Type B pancreatic cell (in vitro differentiated cells): ENCODE measurements at regions not wholly inside any gene's neighbourhood (a gene's known extent, or its start where the extent isn't known, plus 50 kb on each side); places are given as distances from the start of the nearest gene placed in this dataset.
"Not testable (repeated sequence)": the region's sequence is repeated elsewhere in the genome, so short reads cannot be mapped to it uniquely, and the experiment has no call there.

Experiments
- DNase-seq: peaks from one replicate; pipeline ENCODE4 v3.0.0; 2021; ENCODE audit warnings: mixed read lengths; ENCODE audit not compliant: unreplicated experiment; ENCODE audit errors: extremely low spot score
- H3K27ac Mint-ChIP-seq: 2 replicates; pipeline ENCODE4 v1.8.0; 2021; ENCODE audit warnings: mild to moderate bottlenecking, mixed read lengths
- H3K27me3 Mint-ChIP-seq: 2 replicates; pipeline ENCODE4 v1.8.0; 2021; ENCODE audit warnings: mixed read lengths
- H3K36me3 Mint-ChIP-seq: 2 replicates; pipeline ENCODE4 v1.8.0; 2021; ENCODE audit warnings: mixed read lengths
- H3K4me1 Mint-ChIP-seq: one replicate; pipeline ENCODE4 v1.8.0; 2021; ENCODE audit warnings: mixed read lengths; ENCODE audit not compliant: unreplicated experiment
- H3K4me3 Mint-ChIP-seq: 2 replicates; pipeline ENCODE4 v1.8.0; 2021; ENCODE audit warnings: mild to moderate bottlenecking, mixed read lengths
- H3K9me3 Mint-ChIP-seq: 2 replicates; pipeline ENCODE4 v1.8.0; 2021; ENCODE audit warnings: mixed read lengths
- TF ChIP-seq, protein P1 (sequence below): fragments of 200-600 bp; sonication (generic); conservative IDR thresholded peaks from 2 replicates; pipeline ENCODE4 v1.5.0; 2021; ENCODE audit warnings: antibody characterized with exemption, mild to moderate bottlenecking

DNA sequence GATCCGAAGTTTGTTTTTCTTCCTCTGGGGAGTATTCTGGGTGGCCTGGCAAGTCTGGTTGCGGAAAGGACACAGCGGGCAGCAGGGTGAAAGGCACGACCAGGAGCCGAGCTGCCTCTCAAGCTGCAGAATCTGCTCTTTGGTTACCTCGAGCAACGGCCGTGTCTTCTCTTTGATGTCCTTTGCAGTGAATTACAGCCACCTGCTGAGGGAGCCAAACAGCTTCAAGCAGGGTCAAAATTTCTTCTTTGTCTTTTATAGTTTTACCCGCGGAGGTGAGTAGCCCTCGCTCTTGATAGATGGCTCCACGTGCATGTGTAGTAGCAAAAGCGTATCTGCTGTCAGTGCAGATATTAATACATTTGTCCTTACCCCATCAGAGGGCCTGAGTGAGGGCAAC lies 177.3 kb upstream of the MBL2 start:
- H3K9me3 Mint-ChIP-seq = no peaks in the 10 kb centered on the region
- peak overlapping the region; percentile 53 for H3K4me3 Mint-ChIP-seq
- H3K36me3 Mint-ChIP-seq = peaks cover 8% of the 10 kb centered on the region
- H3K27ac Mint-ChIP-seq = no peak overlapping the region
- H3K4me1 Mint-ChIP-seq = peaks cover 9% of the 10 kb centered on the region
- no peaks in the 10 kb centered on the region for H3K27me3 Mint-ChIP-seq
- no peak for DNase-seq
- TF ChIP-seq, protein P1, sequence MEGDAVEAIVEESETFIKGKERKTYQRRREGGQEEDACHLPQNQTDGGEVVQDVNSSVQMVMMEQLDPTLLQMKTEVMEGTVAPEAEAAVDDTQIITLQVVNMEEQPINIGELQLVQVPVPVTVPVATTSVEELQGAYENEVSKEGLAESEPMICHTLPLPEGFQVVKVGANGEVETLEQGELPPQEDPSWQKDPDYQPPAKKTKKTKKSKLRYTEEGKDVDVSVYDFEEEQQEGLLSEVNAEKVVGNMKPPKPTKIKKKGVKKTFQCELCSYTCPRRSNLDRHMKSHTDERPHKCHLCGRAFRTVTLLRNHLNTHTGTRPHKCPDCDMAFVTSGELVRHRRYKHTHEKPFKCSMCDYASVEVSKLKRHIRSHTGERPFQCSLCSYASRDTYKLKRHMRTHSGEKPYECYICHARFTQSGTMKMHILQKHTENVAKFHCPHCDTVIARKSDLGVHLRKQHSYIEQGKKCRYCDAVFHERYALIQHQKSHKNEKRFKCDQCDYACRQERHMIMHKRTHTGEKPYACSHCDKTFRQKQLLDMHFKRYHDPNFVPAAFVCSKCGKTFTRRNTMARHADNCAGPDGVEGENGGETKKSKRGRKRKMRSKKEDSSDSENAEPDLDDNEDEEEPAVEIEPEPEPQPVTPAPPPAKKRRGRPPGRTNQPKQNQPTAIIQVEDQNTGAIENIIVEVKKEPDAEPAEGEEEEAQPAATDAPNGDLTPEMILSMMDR = peak; percentile 34

DNA sequence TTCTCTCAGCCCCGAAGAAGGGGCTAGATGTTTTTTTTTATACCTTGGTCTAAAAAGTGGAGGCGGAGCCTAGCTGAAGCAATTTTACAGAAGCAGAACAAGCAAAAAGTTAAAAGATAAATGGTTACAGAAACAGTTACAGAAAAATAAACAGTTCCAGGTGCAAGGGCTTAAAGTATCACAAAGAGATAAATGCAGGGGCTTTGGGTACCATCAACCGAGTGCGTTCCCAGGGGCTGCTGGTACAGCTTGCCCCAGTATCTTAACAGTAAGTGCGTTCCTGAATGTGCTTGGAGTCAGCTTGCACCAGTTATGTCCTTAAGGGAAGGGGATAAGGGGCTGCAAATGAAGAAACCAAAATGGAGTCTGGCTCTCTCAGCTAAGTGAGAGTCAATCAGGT lies 173.9 kb upstream of the MBL2 start:
- TF ChIP-seq, protein P1 = no peak
- H3K27ac Mint-ChIP-seq = no peak overlapping the region
- H3K9me3 Mint-ChIP-seq = peaks cover 5% of the 10 kb centered on the region
- peaks cover 9% of the 10 kb centered on the region for H3K4me1 Mint-ChIP-seq
- no peak for DNase-seq
- H3K27me3 Mint-ChIP-seq = no peaks in the 10 kb centered on the region
- no peak overlapping the region for H3K4me3 Mint-ChIP-seq
- H3K36me3 Mint-ChIP-seq = no peaks in the 10 kb centered on the region

DNA sequence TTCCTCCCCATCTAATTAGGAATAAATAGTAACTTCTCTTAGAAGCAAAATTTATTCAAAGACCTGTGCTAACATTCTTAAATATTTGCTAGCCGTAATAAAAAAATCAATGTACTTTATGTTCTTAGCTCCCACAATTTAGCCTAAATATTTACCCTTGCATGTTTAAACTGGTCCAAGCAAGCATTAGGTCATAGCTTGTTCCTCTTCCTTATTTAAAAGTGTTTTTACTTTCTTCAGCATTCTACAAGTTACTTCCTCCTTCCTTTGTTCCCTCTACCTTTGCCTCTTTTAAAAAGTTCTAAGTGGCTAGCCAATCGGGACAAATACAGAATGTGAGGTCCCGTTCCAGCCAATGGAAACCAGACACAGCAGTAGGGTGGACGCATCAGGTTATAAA lies 172.9 kb upstream of the MBL2 start:
- not testable (repeated sequence) for H3K36me3 Mint-ChIP-seq, H3K4me1 Mint-ChIP-seq, H3K27ac Mint-ChIP-seq, DNase-seq, H3K27me3 Mint-ChIP-seq, H3K4me3 Mint-ChIP-seq
- peaks cover 10% of the 10 kb centered on the region for H3K9me3 Mint-ChIP-seq

DNA sequence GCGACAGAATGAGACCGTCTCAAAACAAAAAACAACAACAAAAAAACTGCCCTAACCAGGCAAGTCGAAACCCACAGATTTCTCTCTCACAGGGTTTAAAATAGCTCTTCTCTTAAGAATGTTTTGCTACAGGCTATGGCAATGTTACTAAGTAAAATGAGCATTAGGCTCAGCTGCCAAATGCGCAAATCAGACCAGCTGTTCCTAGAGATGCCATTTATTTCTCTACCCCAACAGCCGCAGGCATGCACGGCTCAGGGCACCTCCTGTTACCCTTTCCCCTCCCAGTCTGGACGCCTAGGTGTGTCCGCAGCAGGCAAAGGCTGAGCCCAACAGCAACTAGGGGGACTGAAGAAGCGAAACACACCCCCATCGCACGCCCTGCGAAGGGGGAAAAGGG lies 168.3 kb upstream of the MBL2 start:
- Mint-ChIP-seq H3K9me3 (peaks cover 10% of the 10 kb centered on the region), H3K27ac (peak overlapping the region; percentile 86), H3K4me3 (peak overlapping the region; percentile 65), H3K4me1 (no peaks in the 10 kb centered on the region), H3K27me3 (peaks cover 6% of the 10 kb centered on the region), H3K36me3 (no peaks in the 10 kb centered on the region)
- DNase-seq = no peak
- TF ChIP-seq, protein P1 = no peak

DNA sequence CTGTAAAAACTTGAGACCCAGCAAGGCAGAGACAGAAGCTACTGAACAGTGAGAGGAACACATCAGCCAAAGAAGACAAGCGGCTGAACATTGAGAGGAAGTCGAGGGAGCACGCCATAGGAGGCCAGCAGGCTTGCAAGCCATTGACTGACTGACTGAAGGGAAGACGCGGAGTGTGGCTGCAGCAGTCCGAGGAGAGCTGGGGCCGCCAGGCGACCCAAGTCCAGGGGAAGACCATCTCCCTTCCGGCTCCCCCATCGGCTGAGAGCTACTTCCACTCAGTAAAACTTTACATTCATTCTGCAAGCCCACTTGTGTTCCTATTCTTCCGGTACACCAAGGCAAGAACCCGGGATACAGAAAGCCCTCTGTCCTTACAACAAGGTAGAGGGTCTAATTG lies 167.3 kb upstream of the MBL2 start:
- no peaks in the 10 kb centered on the region for H3K4me1 Mint-ChIP-seq
- TF ChIP-seq, protein P1 = no peak

DNA sequence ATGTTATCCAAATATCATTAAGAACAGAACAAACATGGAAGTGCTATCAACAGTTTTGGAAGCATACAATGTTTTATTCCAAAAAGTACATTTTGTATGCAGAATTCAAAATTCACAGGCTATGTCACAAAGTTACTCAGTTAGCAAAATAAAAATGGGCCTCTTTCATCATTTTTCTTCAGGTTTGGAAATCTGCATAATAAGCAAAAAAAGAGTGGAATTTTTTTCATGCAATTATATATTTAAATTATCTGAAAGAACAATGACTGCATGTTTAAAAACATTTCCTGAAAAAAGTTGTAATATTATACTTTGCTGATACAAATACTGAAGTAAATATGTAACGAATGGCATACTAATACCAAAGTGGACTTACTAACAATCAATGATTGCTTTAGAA lies 161.2 kb upstream of the MBL2 start:
- H3K4me3 Mint-ChIP-seq = no peak overlapping the region
- no peaks in the 10 kb centered on the region for H3K4me1 Mint-ChIP-seq
- DNase-seq = no peak
- TF ChIP-seq, protein P1 = no peak
- no peaks in the 10 kb centered on the region for H3K9me3 Mint-ChIP-seq
- peaks cover 32% of the 10 kb centered on the region for H3K27me3 Mint-ChIP-seq
- H3K36me3 Mint-ChIP-seq = no peaks in the 10 kb centered on the region
- H3K27ac Mint-ChIP-seq = no peak overlapping the region

More for the DNA sequence above, 167.3 kb upstream of the MBL2 start:
- Mint-ChIP-seq H3K4me3 (no peak overlapping the region), H3K9me3 (peaks cover 10% of the 10 kb centered on the region), H3K27ac (no peak overlapping the region), H3K27me3 (peaks cover 8% of the 10 kb centered on the region), H3K36me3 (no peaks in the 10 kb centered on the region)
- DNase-seq = no peak
